Spinal cord (tissue), 9 donors: ENCODE measurements at regions not wholly inside any gene's neighbourhood (a gene's known extent, or its start where the extent isn't known, plus 50 kb on each side); places are given as distances from the start of the nearest gene placed in this dataset.

ENCODE experiments used
- DNase-seq, 6 donors: peaks; one replicate each; pipeline versions ENCODE4 v3.0.0 to v3.0.0-alpha.2; 2013 to 2015; ENCODE audit warnings: low spot score in 6 of 6, low read depth in 4 of 6
- H3K27ac ChIP-seq: one replicate; pipeline ENCODE4 v1.5.1; 2013; ENCODE audit warnings: low read depth, low read length, control low read depth
- H3K27me3 ChIP-seq: one replicate; pipeline ENCODE4 v1.6.1; 2013; ENCODE audit warnings: low read length; ENCODE audit not compliant: control insufficient read depth, insufficient read depth
- H3K36me3 ChIP-seq: one replicate; pipeline ENCODE4 v1.6.1; 2013; ENCODE audit warnings: low read length; ENCODE audit not compliant: control insufficient read depth, insufficient read depth
- H3K4me1 ChIP-seq: one replicate; pipeline ENCODE4 v1.6.1; 2013; ENCODE audit warnings: low read length; ENCODE audit not compliant: control insufficient read depth, insufficient read depth
- H3K4me3 ChIP-seq: one replicate; pipeline ENCODE4 v1.5.1; 2013; ENCODE audit warnings: low read depth, low read length, control low read depth
- H3K9me3 ChIP-seq: one replicate; pipeline ENCODE4 v1.6.1; 2013; ENCODE audit warnings: low read length; ENCODE audit not compliant: control insufficient read depth, insufficient read depth
- WGBS: methylation state at CpG from one replicate; pipeline ENCODE4 v1.1.5; 2013; ENCODE audit warnings: missing lambda C conversion rate; ENCODE audit not compliant: insufficient coverage; 5-methylcytosine and 5-hydroxymethylcytosine counted together
- donor health status: healthy.

DNA sequence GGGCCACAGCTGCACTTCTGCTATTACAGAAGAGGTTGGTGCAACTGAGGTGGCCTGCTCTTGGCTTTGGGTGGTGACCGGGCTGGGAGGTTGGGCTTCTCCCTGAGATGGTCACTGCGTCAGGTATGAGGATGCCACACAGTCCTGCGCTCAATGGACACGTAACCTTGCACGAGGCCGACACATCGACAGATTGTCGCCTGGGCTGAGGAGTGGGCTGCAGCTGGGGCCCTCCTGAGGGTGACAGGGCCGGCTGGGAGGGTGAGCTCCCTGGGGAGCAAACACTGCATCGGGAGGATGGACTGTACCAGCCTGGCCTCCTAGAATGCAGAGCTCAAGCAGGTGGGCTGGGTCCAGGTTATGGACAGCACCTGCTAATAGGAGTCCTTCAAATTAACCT is 261.1 kb upstream of the ADAMTS16 start:
- no peaks in the 10 kb centered on the region for H3K4me1 ChIP-seq
- no peaks in the 10 kb centered on the region for H3K9me3 ChIP-seq
- no peak for DNase-seq
- H3K4me3 ChIP-seq = no peak overlapping the region
- H3K27ac ChIP-seq = no peak overlapping the region
- no peaks in the 10 kb centered on the region for H3K27me3 ChIP-seq
- no peaks in the 10 kb centered on the region for H3K36me3 ChIP-seq
- WGBS = 91% methylated on average over 10 of the region's 10 CpGs

DNA sequence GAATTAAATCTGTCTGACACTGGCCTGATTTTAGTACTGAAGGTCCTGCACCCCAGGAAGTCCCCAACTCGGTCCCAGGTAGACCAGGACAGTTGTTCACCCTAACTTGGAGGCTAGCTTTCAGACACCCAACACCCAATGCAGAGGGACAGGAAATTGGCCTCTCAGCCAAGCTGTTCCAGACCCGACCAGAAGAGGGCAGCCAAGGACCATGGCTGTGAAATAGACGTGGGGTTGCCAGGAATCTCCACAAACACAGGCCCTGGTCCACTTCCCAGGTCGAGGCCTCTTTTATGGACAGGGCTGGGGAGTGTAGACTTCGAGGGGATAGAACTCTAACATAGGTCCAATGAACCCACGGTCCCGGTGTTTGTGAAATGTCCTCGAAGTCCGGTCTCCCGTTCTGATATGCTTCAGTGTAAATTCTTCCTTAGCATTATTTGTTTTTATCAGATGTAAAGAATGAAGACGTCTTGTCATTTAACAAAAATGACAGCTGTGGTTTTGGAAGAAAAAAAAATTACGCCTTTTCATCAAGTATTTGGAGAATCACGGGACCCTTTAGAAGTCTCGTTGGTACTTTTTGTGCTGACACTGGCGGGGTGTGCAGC is 260.3 kb upstream of the ADAMTS16 start:
- Histone ChIP-seq H3K9me3 (no peaks in the 10 kb centered on the region), H3K36me3 (no peaks in the 10 kb centered on the region), H3K27ac (no peak overlapping the region), H3K27me3 (no peaks in the 10 kb centered on the region), H3K4me3 (no peak overlapping the region), H3K4me1 (no peaks in the 10 kb centered on the region)
- peak; percentile 59 to 94 (median 75) for DNase-seq
- 54% methylated on average over 7 of the region's 15 CpGs for WGBS

DNA sequence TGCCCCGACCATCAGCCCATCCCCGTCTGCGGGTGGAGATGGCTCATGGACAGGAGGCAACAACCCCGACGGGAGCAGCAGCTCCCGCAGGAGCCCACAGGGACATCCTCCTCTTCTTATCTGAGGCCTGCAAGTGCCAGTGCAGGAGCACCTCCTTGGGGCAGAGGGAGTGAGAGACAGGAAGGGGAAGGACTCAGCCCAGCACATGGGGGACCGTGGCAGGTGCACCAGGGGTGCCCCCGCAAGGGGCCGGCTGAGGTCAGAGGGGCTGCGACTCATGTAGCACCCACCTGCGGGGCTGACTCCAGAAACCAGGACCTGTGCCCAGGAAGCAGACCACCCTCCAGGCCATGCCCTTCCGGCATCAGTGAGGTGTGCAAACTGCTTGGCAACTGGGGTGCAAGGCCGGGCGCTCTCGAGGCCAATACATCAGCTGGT is 259.8 kb upstream of the ADAMTS16 start:
- H3K27me3 ChIP-seq = no peaks in the 10 kb centered on the region
- WGBS = 87% methylated on average over 9 of the region's 15 CpGs
- H3K36me3 ChIP-seq = no peaks in the 10 kb centered on the region
- no peaks in the 10 kb centered on the region for H3K4me1 ChIP-seq
- no peaks in the 10 kb centered on the region for H3K9me3 ChIP-seq
- DNase-seq = no peak
- H3K27ac ChIP-seq = no peak overlapping the region
- H3K4me3 ChIP-seq = no peak overlapping the region

DNA sequence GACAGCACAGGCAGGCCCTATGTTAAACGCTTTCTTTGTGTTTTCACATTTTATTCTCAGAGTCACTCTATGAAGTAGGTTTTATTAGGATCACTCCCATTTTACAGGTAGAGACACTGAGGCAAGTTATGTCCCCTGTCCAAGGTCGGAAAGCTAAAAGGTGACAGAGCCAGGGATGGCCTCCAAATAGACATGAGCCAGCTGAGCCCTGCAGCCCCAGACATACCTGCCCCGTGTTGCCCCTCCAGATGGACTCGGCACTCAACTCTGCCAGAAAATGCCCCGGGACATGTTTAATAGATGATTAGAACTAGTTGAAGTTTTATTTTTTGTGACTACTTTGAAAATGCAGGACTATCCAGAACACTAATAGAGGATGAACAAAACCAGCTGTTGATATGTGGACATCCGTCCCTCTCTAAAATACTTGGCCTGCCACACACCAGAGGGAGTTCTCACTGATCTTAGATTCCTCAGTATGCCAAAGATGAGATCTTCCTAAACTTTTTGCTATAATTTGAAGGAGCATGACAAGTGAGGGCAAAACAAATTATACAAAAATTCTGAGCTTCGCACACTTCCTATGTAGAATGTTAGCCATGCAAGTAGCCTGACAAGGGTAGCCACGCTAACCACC is 258.6 kb upstream of the ADAMTS16 start:
- no peaks in the 10 kb centered on the region for H3K4me1 ChIP-seq
- DNase-seq = no peak

DNA sequence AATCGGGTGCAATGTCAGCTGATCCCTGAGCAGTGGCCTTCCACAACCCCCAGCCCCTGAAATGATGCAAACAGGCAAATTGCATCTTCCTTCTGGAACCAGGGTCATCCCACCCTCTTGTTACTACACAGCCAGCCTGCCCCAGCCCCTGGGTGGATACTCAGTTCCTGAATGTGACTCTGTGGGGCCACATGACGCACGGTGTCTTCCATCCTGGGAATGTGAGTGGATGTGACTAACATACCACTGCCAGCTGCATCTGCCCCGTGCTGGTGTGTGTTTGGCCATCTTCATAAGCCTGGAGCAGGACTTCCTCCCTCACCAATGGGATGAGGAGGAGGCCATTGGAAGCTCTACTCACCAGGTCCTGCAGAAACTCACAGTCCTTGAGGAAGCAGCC is 257.9 kb upstream of the ADAMTS16 start:
- Histone ChIP-seq H3K27me3 (no peaks in the 10 kb centered on the region), H3K36me3 (no peaks in the 10 kb centered on the region), H3K4me1 (no peaks in the 10 kb centered on the region), H3K9me3 (no peaks in the 10 kb centered on the region), H3K27ac (no peak overlapping the region), H3K4me3 (no peak overlapping the region)
- DNase-seq = no peak
- 98% methylated on average over 3 of the region's 4 CpGs for WGBS

More for the DNA sequence above, 258.6 kb upstream of the ADAMTS16 start:
- no peak overlapping the region for H3K27ac ChIP-seq
- no peaks in the 10 kb centered on the region for H3K27me3 ChIP-seq
- WGBS = 93% methylated on average over 6 of the region's 8 CpGs
- H3K4me3 ChIP-seq = no peak overlapping the region
- no peaks in the 10 kb centered on the region for H3K9me3 ChIP-seq
- no peaks in the 10 kb centered on the region for H3K36me3 ChIP-seq

DNA sequence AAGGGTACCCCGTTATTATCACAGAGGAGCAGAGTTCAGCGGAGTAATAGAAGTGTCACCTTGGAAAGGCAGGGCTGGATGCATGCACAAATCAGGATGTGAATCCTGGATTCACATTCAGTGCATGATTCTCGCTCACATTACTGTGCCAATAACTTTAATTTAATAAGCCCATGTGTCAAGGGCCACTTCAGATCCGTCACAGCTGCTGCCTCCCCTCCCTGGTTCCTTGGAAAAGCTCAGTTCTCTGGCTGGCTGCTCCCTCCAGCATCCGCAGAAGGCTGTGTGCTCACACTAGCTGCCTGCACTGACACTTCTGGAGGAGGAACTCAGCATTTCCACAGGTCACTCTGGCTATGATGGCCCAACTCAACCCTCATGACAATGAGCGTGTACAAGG is 256.8 kb upstream of the ADAMTS16 start:
- Histone ChIP-seq H3K27me3 (no peaks in the 10 kb centered on the region), H3K36me3 (no peaks in the 10 kb centered on the region), H3K27ac (no peak overlapping the region), H3K4me3 (no peak overlapping the region), H3K4me1 (no peaks in the 10 kb centered on the region), H3K9me3 (no peaks in the 10 kb centered on the region)
- peak in 1 of 6 donors; percentile 55 for DNase-seq
- 82% methylated on average over 5 of the region's 6 CpGs for WGBS

DNA sequence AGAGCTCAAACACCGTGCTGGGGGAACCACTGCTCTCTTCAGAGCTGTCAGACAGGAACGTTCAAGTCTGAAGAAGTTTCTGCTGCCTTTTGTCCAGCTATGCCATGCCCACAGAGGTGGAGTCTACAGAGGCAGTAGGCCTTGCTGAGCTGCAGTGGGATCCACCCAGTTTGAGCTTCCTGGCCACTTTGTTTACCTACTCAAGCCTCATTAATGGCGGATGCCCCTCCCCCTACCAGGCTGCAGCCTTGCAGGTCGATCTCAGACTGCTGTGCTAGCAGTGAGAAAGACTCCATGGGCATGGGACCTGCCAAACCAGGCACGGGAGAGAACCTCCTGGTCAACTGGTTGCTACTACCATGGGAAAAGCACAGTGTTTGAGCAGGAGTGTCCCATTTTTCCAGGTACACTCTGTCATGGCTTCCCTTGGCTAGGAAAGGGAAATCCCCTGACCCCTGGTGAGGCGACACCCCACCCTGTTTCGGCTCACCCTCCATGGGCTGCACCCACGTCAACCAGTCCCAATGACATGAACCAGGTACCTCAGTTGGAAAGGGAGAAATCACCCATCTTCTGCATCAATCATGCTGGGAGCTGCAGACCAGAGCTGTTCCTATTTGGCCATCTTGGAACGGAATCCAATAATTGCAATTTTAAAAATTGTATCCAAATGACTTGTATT is 246.9 kb upstream of the ADAMTS16 start:
- no peak overlapping the region for H3K4me3 ChIP-seq
- H3K27ac ChIP-seq = no peak overlapping the region
- H3K4me1 ChIP-seq = no peaks in the 10 kb centered on the region
- DNase-seq = no peak
- no peaks in the 10 kb centered on the region for H3K36me3 ChIP-seq
- no peaks in the 10 kb centered on the region for H3K9me3 ChIP-seq
- WGBS = 83% methylated on average over 5 of the region's 9 CpGs
- no peaks in the 10 kb centered on the region for H3K27me3 ChIP-seq

DNA sequence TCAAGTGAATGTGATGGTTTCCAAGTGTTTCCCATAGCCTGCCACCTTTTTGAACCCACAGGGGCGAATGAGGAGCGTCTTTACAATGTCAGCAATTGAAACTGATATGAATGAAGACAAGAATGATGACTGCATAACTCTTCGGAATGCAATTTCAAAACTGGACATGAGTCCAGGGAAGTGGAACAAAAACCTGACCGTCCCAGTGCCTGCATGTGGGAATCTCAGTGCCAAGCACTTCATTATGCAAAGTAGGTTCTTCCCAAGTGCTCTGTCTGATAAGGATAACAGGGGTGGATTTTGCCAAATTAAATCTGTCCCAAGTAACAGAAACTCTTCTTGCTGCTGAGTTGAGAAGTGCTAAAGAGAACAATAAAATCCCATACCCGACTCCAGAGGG is 243.8 kb upstream of the ADAMTS16 start:
- Histone ChIP-seq H3K9me3 (no peaks in the 10 kb centered on the region), H3K4me1 (no peaks in the 10 kb centered on the region), H3K27ac (no peak overlapping the region), H3K27me3 (no peaks in the 10 kb centered on the region), H3K4me3 (no peak overlapping the region), H3K36me3 (no peaks in the 10 kb centered on the region)
- no peak for DNase-seq
- 80% methylated on average over 4 of the region's 5 CpGs for WGBS

DNA sequence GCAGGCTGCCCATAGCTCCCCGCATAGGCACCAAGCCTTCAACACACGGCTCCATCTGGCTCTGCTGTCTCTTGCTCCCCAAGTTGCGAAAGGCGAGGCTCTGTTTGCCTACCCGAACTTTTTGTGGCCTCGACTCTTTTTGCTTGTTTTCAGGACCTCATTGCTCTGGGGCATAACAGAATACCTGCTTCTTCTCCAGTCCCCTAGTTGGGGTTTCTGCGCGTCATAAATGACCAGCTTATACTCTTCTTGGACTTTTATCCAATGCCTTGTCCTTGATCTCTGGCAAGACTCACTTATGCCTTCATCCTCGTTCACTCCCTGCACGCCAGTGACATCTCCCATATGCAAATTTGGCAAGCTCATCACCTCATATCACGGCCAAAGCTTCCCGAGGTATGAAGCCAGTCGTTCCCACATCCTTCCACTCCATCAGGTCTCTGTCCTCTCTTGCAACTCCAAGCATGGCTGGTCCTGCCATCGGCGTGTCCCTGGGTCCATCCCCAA is 238.8 kb upstream of the ADAMTS16 start:
- H3K9me3 ChIP-seq = no peaks in the 10 kb centered on the region
- H3K27me3 ChIP-seq = no peaks in the 10 kb centered on the region
- no peak overlapping the region for H3K27ac ChIP-seq
- 92% methylated on average over 13 of the region's 15 CpGs for WGBS
- peaks cover 6% of the 10 kb centered on the region for H3K4me1 ChIP-seq
- no peaks in the 10 kb centered on the region for H3K36me3 ChIP-seq
- no peak overlapping the region for H3K4me3 ChIP-seq
- DNase-seq = no peak
